ENCODE measurements at regions not wholly inside any gene's neighbourhood (a gene's known extent, or its start where the extent isn't known, plus 50 kb on each side); places are given as distances from the start of the nearest gene placed in this dataset.

DNA sequence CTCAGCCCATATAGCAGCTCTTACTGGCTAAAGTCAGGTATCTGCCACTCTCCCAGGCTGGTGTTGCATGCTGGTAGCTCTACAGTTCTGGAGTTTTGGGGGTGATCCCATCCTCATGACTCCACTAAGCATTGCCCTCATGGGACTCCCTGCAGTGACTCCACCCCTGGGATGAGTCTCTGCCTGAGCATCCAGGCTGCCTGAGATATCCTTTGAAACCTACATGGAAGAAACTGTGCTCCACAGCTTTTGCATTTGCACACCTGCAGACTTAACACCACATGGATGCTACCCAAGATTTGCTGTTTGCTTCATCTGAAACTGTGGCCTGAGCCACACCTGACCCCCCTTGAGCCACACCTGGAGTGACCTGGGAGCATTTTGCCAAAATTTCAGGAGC lies 226.4 kb downstream of the C1orf94 start:
- CTCF ChIA-PET = no interaction called here

DNA sequence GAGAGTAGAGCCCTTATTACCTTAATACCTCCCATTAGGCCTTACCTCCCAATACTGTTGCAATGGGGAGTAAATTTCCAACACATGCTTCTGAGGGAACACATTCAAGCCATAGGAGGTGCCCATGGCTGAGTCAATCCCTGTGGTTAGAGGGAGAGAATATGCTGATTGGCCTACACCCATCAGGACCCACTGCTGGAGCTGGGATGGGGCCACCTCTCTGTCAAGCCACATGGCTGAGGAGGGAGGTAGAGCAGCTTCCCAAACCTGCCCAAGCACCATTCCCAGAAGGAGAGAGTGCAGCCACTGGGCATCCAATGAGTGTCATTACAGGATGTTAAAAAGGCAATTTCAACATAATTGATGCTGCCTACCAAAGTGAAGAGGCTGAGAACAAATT lies 228.1 kb downstream of the C1orf94 start:
- no TSS peak for BruUV-seq (replicated peaks)

More for the DNA sequence above, 226.4 kb downstream of the C1orf94 start:
- POLR2A ChIA-PET (ENCODE audit: unreplicated experiment) = no interaction called here
- no TSS peak for BruUV-seq (replicated peaks)
- Histone ChIP-seq H3K27me3 (ENCODE audit: low read length) (no peaks in the 10 kb centered on the region; the same call in 1 of the 2 replicates), H2AFZ (ENCODE audit: low read length) (no peak overlapping the region), H4K20me1 (ENCODE audit: low read length) (no peaks in the 10 kb centered on the region), H3K27ac (ENCODE audit: low read length) (no peak overlapping the region), H3K4me2 (ENCODE audit: low read length) (no peak overlapping the region), H3K36me3 (ENCODE audit: low read depth, low read length) (no peaks in the 10 kb centered on the region), H3F3A (ENCODE audit: low read length, unreplicated experiment) (no peaks in the 10 kb centered on the region), H3K79me2 (ENCODE audit: low read length) (no peaks in the 10 kb centered on the region), H3K9me2 (replicated peaks; ENCODE audit: low read length) (no peaks in the 10 kb centered on the region), H3K4me1 (ENCODE audit: insufficient read depth, low read length) (no peaks in the 10 kb centered on the region), H3K9me3 (ENCODE audit: low read length) (no peaks in the 10 kb centered on the region), H3K9ac (ENCODE audit: low read length) (no peak overlapping the region), H3K4me3 (ENCODE audit: low read length) (no peak overlapping the region)
- ATAC-seq (no peak), DNase-seq (no peak)
- intact Hi-C loops (cut with micrococcal nuclease) = no loop called here
- TF ChIP-seq EZH2 (IDR thresholded peaks at IDR 0.05; ENCODE audit: low read length, unreplicated experiment) (no peak), EZH2phosphoT487 (IDR thresholded peaks at IDR 0.05; ENCODE audit: borderline replicate concordance, low read length) (no peak)
- TF ChIP-seq, protein P1, sequence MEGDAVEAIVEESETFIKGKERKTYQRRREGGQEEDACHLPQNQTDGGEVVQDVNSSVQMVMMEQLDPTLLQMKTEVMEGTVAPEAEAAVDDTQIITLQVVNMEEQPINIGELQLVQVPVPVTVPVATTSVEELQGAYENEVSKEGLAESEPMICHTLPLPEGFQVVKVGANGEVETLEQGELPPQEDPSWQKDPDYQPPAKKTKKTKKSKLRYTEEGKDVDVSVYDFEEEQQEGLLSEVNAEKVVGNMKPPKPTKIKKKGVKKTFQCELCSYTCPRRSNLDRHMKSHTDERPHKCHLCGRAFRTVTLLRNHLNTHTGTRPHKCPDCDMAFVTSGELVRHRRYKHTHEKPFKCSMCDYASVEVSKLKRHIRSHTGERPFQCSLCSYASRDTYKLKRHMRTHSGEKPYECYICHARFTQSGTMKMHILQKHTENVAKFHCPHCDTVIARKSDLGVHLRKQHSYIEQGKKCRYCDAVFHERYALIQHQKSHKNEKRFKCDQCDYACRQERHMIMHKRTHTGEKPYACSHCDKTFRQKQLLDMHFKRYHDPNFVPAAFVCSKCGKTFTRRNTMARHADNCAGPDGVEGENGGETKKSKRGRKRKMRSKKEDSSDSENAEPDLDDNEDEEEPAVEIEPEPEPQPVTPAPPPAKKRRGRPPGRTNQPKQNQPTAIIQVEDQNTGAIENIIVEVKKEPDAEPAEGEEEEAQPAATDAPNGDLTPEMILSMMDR (conservative IDR thresholded peaks at IDR 0.05; ENCODE audit: low read depth, low read length) = no peak

DNA sequence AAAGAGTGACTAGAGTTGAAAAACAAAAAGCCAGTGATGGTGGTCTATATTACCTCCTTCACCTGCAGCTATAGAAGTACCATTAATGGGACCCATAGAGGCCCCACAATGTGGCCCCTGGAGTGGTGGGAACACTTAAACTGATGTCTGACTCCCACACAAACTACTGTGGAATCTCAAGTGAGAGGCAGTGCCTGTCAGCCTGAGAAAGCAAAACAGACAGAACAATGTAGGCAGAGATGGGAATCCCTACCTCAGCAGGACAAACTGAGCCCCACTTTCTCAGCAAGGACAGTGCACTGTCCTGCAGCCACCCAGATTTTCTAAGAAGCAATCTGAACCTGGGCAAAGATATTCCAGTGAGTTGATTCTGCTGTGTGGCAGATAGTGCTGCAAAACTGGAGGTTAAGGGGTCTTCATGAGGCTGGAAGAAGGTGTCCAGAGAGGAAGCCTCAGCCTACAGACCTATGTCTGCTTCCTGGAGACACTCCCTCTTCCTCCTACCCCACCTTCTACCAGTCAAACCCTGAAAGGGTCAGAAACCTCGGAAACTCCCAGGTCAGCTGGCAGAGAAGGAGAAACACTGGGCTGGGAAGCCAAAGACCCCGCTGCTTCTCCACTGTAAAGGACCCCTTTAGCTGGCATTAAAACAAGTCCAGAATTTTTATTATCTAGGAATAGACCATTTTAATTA lies 228.7 kb downstream of the C1orf94 start:
- H4K20me1 ChIP-seq (ENCODE audit: low read length) = no peaks in the 10 kb centered on the region
- no peaks in the 10 kb centered on the region for H3K36me3 ChIP-seq (ENCODE audit: low read depth, low read length)
- TF ChIP-seq EZH2phosphoT487 (IDR thresholded peaks at IDR 0.05; ENCODE audit: borderline replicate concordance, low read length) (no peak), EZH2 (IDR thresholded peaks at IDR 0.05; ENCODE audit: low read length, unreplicated experiment) (no peak)
- TF ChIP-seq, protein P1 (conservative IDR thresholded peaks at IDR 0.05; ENCODE audit: low read depth, low read length) = no peak
- no peak overlapping the region for H3K4me2 ChIP-seq (ENCODE audit: low read length)
- H3K27ac ChIP-seq (ENCODE audit: low read length) = no peak overlapping the region
- ChIA-PET CTCF (no interaction called here), POLR2A (ENCODE audit: unreplicated experiment) (no interaction called here)
- no peak for DNase-seq
- no peaks in the 10 kb centered on the region for H3K4me1 ChIP-seq (ENCODE audit: insufficient read depth, low read length)
- no peak overlapping the region for H3K9ac ChIP-seq (ENCODE audit: low read length)
- H3K27me3 ChIP-seq (ENCODE audit: low read length) = peaks cover 6% of the 10 kb centered on the region; the same call in 1 of the 2 replicates
- H2AFZ ChIP-seq (ENCODE audit: low read length) = no peak overlapping the region
- no peaks in the 10 kb centered on the region for H3K9me2 ChIP-seq (replicated peaks; ENCODE audit: low read length)
- ATAC-seq = no peak
- H3K4me3 ChIP-seq (ENCODE audit: low read length) = no peak overlapping the region
- H3K9me3 ChIP-seq (ENCODE audit: low read length) = no peaks in the 10 kb centered on the region
- H3F3A ChIP-seq (ENCODE audit: low read length, unreplicated experiment) = no peaks in the 10 kb centered on the region
- H3K79me2 ChIP-seq (ENCODE audit: low read length) = no peaks in the 10 kb centered on the region
- intact Hi-C loops (cut with micrococcal nuclease) = no loop called here
- no TSS peak for BruUV-seq (replicated peaks)

More for the DNA sequence above, 228.1 kb downstream of the C1orf94 start:
- no peaks in the 10 kb centered on the region for H3K9me2 ChIP-seq (replicated peaks; ENCODE audit: low read length)
- no peak overlapping the region for H2AFZ ChIP-seq (ENCODE audit: low read length)
- H3K27me3 ChIP-seq (ENCODE audit: low read length) = peaks cover 6% of the 10 kb centered on the region; the same call in 1 of the 2 replicates
- H3K9ac ChIP-seq (ENCODE audit: low read length) = no peak overlapping the region
- no peak overlapping the region for H3K27ac ChIP-seq (ENCODE audit: low read length)
- no peak for ATAC-seq
- no peaks in the 10 kb centered on the region for H3K9me3 ChIP-seq (ENCODE audit: low read length)
- no peak overlapping the region for H3K4me2 ChIP-seq (ENCODE audit: low read length)
- DNase-seq = no peak
- ChIA-PET POLR2A (ENCODE audit: unreplicated experiment) (no interaction called here), CTCF (no interaction called here)
- TF ChIP-seq, protein P1 (conservative IDR thresholded peaks at IDR 0.05; ENCODE audit: low read depth, low read length) = no peak
- no peak overlapping the region for H3K4me3 ChIP-seq (ENCODE audit: low read length)
- intact Hi-C loops (cut with micrococcal nuclease) = no loop called here
- H3K4me1 ChIP-seq (ENCODE audit: insufficient read depth, low read length) = no peaks in the 10 kb centered on the region
- no peaks in the 10 kb centered on the region for H4K20me1 ChIP-seq (ENCODE audit: low read length)
- H3F3A ChIP-seq (ENCODE audit: low read length, unreplicated experiment) = no peaks in the 10 kb centered on the region
- no peaks in the 10 kb centered on the region for H3K79me2 ChIP-seq (ENCODE audit: low read length)
- H3K36me3 ChIP-seq (ENCODE audit: low read depth, low read length) = no peaks in the 10 kb centered on the region
